Ectodermal cell (in vitro differentiated cells): ENCODE measurements at regions not wholly inside any gene's neighbourhood (a gene's known extent, or its start where the extent isn't known, plus 50 kb on each side); places are given as distances from the start of the nearest gene placed in this dataset.

Source experiments
- H3K27ac ChIP-seq: 2 replicates; pipeline ENCODE4 v1.7.0; 2013; ENCODE audit warnings: mild to moderate bottlenecking, low read depth, low read length; ENCODE audit not compliant: insufficient read depth, poor library complexity, severe bottlenecking
- H3K27me3 ChIP-seq: 2 replicates; pipeline ENCODE4 v1.7.0; 2013; ENCODE audit warnings: mild to moderate bottlenecking, low read length; ENCODE audit not compliant: insufficient read depth, control insufficient read depth, poor library complexity, severe bottlenecking
- H3K36me3 ChIP-seq: one replicate; pipeline ENCODE4 v1.7.0; 2013; ENCODE audit warnings: low read length; ENCODE audit not compliant: control insufficient read depth, insufficient read depth
- H3K4me1 ChIP-seq: one replicate; pipeline ENCODE4 v1.7.0; 2013; ENCODE audit warnings: low read length; ENCODE audit not compliant: control insufficient read depth, insufficient read depth
- H3K4me3 ChIP-seq: 2 replicates; pipeline ENCODE4 v1.7.0; 2013; ENCODE audit warnings: low read depth, low read length, control low read depth; ENCODE audit not compliant: insufficient read depth
- H3K9me3 ChIP-seq: 2 replicates; pipeline ENCODE4 v1.7.0; 2013; ENCODE audit warnings: mild to moderate bottlenecking, low read length, moderate library complexity; ENCODE audit not compliant: control insufficient read depth
- WGBS, 2 experiments: methylation state at CpG; one replicate each; pipeline ENCODE4 v1.1.7; 2013; ENCODE audit warnings: missing lambda C conversion rate in 2 of 2; 5-methylcytosine and 5-hydroxymethylcytosine counted together

DNA sequence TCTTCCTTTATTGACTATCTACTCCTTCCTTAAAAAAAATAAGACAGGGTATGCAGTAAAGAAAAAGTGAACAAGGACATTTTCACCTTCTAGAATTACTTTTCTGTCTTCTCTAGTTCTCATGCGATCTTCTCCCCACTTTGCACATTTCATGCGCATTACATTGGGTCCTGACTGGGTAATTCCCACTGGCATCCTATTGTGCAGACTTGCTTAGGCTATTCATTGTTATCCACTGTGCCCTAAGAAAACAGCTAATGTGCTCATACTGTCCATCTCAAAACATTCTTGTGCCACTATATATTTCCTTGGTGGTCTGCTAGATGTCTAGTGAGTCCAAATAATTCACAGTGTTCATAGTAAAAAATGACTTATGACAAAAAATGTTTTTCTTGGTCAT, 447.4 kb upstream of the ROBO1 start:
- Histone ChIP-seq H3K4me1 (no peaks in the 10 kb centered on the region), H3K27me3 (no peaks in the 10 kb centered on the region), H3K27ac (no peak overlapping the region), H3K36me3 (no peaks in the 10 kb centered on the region), H3K4me3 (no peak overlapping the region), H3K9me3 (no peaks in the 10 kb centered on the region)
- 47 to 49% methylated on average over 2 of the region's 2 CpGs for WGBS, 2 experiments

DNA sequence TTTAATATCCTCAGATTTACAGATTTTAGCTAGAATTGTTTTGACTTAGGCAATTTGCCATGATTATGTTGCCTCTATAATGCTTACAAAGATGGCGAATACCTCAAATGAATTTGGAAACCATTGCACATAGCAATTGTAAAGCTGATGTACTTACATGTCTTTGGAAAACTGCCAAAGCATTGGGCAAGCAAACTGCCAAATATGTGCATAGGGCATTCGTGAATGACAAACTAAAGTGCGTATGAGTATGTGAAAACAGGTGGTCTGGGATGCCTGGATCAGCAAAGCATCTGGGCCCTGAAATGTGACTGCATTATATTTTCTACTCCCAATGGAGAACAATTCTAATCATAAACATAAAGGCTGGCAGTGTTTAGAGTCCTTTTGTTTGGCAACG, 445.3 kb upstream of the ROBO1 start:
- Histone ChIP-seq H3K9me3 (no peaks in the 10 kb centered on the region), H3K4me1 (no peaks in the 10 kb centered on the region), H3K27me3 (no peaks in the 10 kb centered on the region), H3K27ac (no peak overlapping the region), H3K36me3 (no peaks in the 10 kb centered on the region), H3K4me3 (no peak overlapping the region)
- 92 to 100% methylated on average over 3 of the region's 4 CpGs for WGBS, 2 experiments

DNA sequence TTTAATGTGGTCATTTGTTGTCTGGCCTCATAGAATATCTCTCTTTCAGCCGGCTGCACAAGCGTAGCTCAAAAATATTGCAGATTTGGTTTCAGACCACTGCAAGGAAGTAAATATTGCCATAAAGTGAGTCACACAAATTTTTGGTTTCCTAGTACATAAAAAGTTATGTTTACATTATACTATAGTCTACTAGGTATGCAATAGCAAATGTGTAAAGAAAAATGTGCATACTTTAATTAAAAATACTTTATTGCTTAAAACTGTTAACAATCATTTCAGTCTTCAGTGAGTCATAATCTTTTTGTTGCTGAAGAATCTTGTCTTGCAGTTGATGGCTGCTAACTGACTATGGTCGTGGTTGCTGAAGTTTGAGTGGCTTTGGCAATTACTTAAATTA, 425.1 kb upstream of the ROBO1 start:
- no peaks in the 10 kb centered on the region for H3K4me1 ChIP-seq
- H3K36me3 ChIP-seq: no peaks in the 10 kb centered on the region
- WGBS, 2 experiments: 83 to 100% methylated on average over 1 to 2 of the region's 3 CpGs
- no peak overlapping the region for H3K4me3 ChIP-seq
- H3K27me3 ChIP-seq: no peaks in the 10 kb centered on the region
- no peak overlapping the region for H3K27ac ChIP-seq
- no peaks in the 10 kb centered on the region for H3K9me3 ChIP-seq

GRCh38 chr3:80190051-80190450, 422.3 kb upstream of the ROBO1 start:
- H3K36me3 ChIP-seq: no peaks in the 10 kb centered on the region
- H3K27ac ChIP-seq: no peak overlapping the region
- 62 to 65% methylated on average over 3 of the region's 3 CpGs for WGBS, 2 experiments
- H3K4me1 ChIP-seq: no peaks in the 10 kb centered on the region
- no peaks in the 10 kb centered on the region for H3K9me3 ChIP-seq
- no peak overlapping the region for H3K4me3 ChIP-seq
- no peaks in the 10 kb centered on the region for H3K27me3 ChIP-seq

DNA sequence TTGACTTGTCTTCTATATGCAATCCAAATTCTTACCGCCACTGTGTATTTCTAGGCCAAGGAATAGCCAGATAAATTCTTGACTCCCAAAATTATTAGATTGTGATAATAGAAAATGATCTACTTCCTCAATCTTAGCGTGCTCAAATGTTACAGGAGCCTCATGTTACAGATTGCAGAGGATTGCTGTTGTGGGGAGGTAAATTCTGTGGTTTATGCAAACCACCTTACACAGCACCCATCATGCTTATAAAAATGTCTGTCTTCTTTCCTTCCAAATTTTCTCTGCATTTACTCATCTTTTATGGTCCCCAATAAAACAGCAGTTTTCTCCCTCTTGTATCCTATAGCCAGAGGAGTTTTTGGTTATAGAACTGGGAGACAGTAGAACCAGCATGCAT, 420.2 kb upstream of the ROBO1 start:
- Histone ChIP-seq H3K4me1 (no peaks in the 10 kb centered on the region), H3K27ac (no peak overlapping the region), H3K36me3 (no peaks in the 10 kb centered on the region), H3K9me3 (no peaks in the 10 kb centered on the region), H3K4me3 (no peak overlapping the region), H3K27me3 (no peaks in the 10 kb centered on the region)
- 100% methylated on average over 1 of the region's 2 CpGs; no CpG with 5 or more reads in 1 of the 2 experiments for WGBS, 2 experiments

- H3K27me3 ChIP-seq: no peaks in the 10 kb centered on the region
- no peak overlapping the region for H3K4me3 ChIP-seq
- H3K27ac ChIP-seq: no peak overlapping the region
- H3K36me3 ChIP-seq: no peaks in the 10 kb centered on the region
- no peaks in the 10 kb centered on the region for H3K4me1 ChIP-seq
- H3K9me3 ChIP-seq: no peaks in the 10 kb centered on the region
- 90 to 95% methylated on average over 3 of the region's 3 CpGs for WGBS, 2 experiments
These were observed 392.2 kb upstream of the ROBO1 start for GRCh38 chr3:80159990-80160506.

- Histone ChIP-seq H3K9me3 (no peaks in the 10 kb centered on the region), H3K36me3 (no peaks in the 10 kb centered on the region), H3K4me1 (no peaks in the 10 kb centered on the region), H3K27ac (no peak overlapping the region), H3K27me3 (no peaks in the 10 kb centered on the region), H3K4me3 (no peak overlapping the region)
- WGBS, 2 experiments: 88 to 100% methylated on average over 1 of the region's 3 CpGs
These were observed 390.5 kb upstream of the ROBO1 start for GRCh38 chr3:80158332-80158731.

- no peak overlapping the region for H3K27ac ChIP-seq
- H3K36me3 ChIP-seq: no peaks in the 10 kb centered on the region
- no peaks in the 10 kb centered on the region for H3K27me3 ChIP-seq
- H3K4me3 ChIP-seq: no peak overlapping the region
- H3K9me3 ChIP-seq: no peaks in the 10 kb centered on the region
- no peaks in the 10 kb centered on the region for H3K4me1 ChIP-seq
- 88 to 92% methylated on average over 2 of the region's 2 CpGs for WGBS, 2 experiments
These were observed 389.7 kb upstream of the ROBO1 start for GRCh38 chr3:80157546-80157945.

DNA sequence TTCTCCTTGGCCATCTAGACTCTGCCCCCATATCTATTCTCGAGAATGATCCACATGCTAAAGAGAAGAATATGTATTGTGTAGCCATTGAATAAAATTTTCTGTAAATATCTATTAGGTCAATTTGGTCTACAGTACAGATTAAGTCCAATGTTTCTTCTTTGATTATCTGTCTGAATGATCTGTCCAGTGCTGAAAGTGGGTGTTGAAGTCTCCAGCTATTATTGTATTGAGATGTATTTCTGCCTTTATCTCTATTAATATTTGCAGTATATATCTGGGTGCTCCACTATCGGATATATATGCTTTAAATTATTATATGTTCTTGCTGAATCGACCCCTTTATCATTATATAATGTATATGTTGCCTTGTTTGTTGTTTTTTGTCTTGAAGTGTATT, 384.9 kb upstream of the ROBO1 start:
- WGBS, 2 experiments: 71 to 100% methylated on average over 1 of the region's 3 CpGs
- Histone ChIP-seq H3K9me3 (no peaks in the 10 kb centered on the region), H3K27ac (no peak overlapping the region), H3K36me3 (no peaks in the 10 kb centered on the region), H3K4me3 (no peak overlapping the region), H3K4me1 (no peaks in the 10 kb centered on the region), H3K27me3 (no peaks in the 10 kb centered on the region)

- H3K4me3 ChIP-seq: no peak overlapping the region
- no peaks in the 10 kb centered on the region for H3K27me3 ChIP-seq
- H3K36me3 ChIP-seq: no peaks in the 10 kb centered on the region
- H3K9me3 ChIP-seq: no peaks in the 10 kb centered on the region
- no peak overlapping the region for H3K27ac ChIP-seq
- H3K4me1 ChIP-seq: no peaks in the 10 kb centered on the region
- WGBS, 2 experiments: 78 to 94% methylated on average over 2 to 4 of the region's 4 CpGs
These were observed 374.9 kb upstream of the ROBO1 start for GRCh38 chr3:80142714-80143113.

DNA sequence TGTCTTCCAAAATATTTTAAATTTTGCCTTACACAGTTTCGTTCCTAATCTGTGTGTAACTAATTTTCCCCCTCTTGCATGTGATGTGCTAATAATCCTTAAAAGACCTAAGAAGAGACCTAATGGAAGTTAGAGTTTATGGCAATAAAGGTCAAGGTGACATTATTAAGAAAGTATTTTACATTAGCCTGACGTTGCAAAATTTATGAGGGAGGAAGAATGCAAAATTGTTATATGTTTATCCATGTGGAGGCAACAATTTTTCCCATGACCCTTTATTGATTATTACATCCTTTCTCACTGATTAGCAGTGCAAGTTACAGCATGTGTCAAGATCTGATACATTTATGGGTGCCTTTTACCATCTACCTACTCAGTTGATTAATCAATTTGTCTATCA, 373.8 kb upstream of the ROBO1 start:
- Histone ChIP-seq H3K4me1 (no peaks in the 10 kb centered on the region), H3K27me3 (no peaks in the 10 kb centered on the region), H3K27ac (no peak overlapping the region), H3K4me3 (no peak overlapping the region), H3K9me3 (no peaks in the 10 kb centered on the region), H3K36me3 (no peaks in the 10 kb centered on the region)
- 86 to 100% methylated on average over 1 to 2 of the region's 2 CpGs for WGBS, 2 experiments
